SK-N-SH (cell line): ENCODE measurements at regions not wholly inside any gene's neighbourhood (a gene's known extent, or its start where the extent isn't known, plus 50 kb on each side); places are given as distances from the start of the nearest gene placed in this dataset.

Experiments
- CHD2 ChIP-seq: fragments of 150-350 bp; IDR thresholded peaks from 2 replicates; pipeline ENCODE4 v1.6.1; 2018; ENCODE audit warnings: low read length; ENCODE audit not compliant: partially characterized antibody
- CTCF ChIP-seq: fragments of 200-600 bp; sonication (generic); IDR thresholded peaks from 2 replicates; pipeline ENCODE4 v1.6.1; 2017; ENCODE audit warnings: antibody characterized with exemption, mild to moderate bottlenecking, moderate library complexity
- EP300 ChIP-seq, 2 experiments: IDR thresholded peaks; 2 replicates each; pipeline versions ENCODE4 v1.4.0 to v1.6.1; 2012; ENCODE audit warnings: borderline replicate concordance in 1 of 2, low read depth in 1 of 2, low read length in 1 of 2
- EZH2phosphoT487 ChIP-seq: fragments of 200-600 bp; sonication (generic); IDR thresholded peaks from 2 replicates; pipeline ENCODE4 v1.6.1; 2017; ENCODE audit warnings: low read depth, mixed run types, mild to moderate bottlenecking, antibody characterized with exemption, moderate library complexity, borderline replicate concordance
- GATA2 ChIP-seq: sonication (generic); formaldehyde crosslinking; IDR thresholded peaks from 2 replicates; pipeline ENCODE4 v1.5.0; 2020; ENCODE audit warnings: mild to moderate bottlenecking, missing genetic modification reagents
- MAX ChIP-seq: IDR thresholded peaks from 2 replicates; pipeline ENCODE4 v1.4.0; 2012; ENCODE audit warnings: low read depth
- PBX3 ChIP-seq: IDR thresholded peaks from 2 replicates; pipeline ENCODE4; 2012
- POLR2AphosphoS5 ChIP-seq: IDR thresholded peaks from 2 replicates; pipeline ENCODE4 v1.6.1; 2012; ENCODE audit warnings: low read depth, low read length
- ZBTB33 ChIP-seq: IDR thresholded peaks from 2 replicates; pipeline ENCODE4 v1.4.0; 2012; ENCODE audit warnings: low read depth, borderline replicate concordance

- TF ChIP-seq CTCF (no peak), ZBTB33 (no peak), EZH2phosphoT487 (no peak), EP300 (IDR thresholded peaks at IDR 0.05; ENCODE audit: borderline replicate concordance in 1 of 2, low read depth in 1 of 2, low read length in 1 of 2) (no peak), MAX (no peak), POLR2AphosphoS5 (no peak), GATA2 (no peak), PBX3 (no peak), CHD2 (no peak)
These were observed 83.1 kb downstream of the SST start for GRCh38 chr3:187587076-187587475.
